Epithelial cell of proximal tubule (primary cell): ENCODE measurements at regions not wholly inside any gene's neighbourhood (a gene's known extent, or its start where the extent isn't known, plus 50 kb on each side); places are given as distances from the start of the nearest gene placed in this dataset.

Experiments used
- DNase-seq: peaks from one replicate; pipeline ENCODE4 v3.0.0-alpha.2; 2011; ENCODE audit warnings: low read depth
- H3K4me3 ChIP-seq: 2 replicates; pipeline ENCODE4 v1.5.1; 2011; ENCODE audit warnings: low read depth, mild to moderate bottlenecking, low read length
- TF ChIP-seq, protein P1 (sequence below): conservative IDR thresholded peaks from 2 replicates; pipeline ENCODE4 v1.5.1; 2012; ENCODE audit warnings: low read depth, mild to moderate bottlenecking, low read length

DNA sequence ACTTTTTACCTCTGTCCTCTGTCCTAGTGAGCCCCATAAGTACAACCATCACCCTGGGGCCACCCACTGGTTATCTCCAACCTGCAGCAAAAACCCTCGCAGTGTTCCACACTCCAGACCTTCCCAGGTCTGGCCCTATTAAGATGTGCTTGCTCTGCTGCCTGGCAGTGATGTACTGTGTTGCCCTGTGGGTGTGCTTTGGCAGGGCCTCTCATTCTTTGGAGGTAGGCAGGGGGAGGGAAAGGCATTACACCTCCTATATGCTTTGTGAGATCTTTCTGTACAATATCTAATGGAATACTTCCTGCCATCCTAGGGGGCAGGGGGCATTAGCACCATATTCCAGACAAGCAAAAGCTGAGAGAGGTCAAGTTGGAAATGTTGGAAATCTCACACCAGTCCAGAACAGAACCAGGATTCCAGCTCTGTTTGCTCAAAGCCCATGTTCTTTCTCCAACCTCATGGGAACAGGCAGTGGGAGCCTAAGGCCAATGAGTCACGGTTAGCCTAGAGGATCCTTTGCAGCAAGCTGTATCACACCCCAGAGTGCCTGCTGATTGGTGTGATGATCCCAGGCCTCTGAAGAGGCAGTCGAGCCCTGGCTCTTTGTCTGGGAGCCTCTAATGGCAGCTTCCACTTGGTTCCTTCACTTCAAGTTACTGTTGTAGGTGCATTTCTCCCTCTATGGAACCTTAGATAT is 59.7 kb upstream of the UBL3 start:
- DNase-seq = no peak
- TF ChIP-seq, protein P1, sequence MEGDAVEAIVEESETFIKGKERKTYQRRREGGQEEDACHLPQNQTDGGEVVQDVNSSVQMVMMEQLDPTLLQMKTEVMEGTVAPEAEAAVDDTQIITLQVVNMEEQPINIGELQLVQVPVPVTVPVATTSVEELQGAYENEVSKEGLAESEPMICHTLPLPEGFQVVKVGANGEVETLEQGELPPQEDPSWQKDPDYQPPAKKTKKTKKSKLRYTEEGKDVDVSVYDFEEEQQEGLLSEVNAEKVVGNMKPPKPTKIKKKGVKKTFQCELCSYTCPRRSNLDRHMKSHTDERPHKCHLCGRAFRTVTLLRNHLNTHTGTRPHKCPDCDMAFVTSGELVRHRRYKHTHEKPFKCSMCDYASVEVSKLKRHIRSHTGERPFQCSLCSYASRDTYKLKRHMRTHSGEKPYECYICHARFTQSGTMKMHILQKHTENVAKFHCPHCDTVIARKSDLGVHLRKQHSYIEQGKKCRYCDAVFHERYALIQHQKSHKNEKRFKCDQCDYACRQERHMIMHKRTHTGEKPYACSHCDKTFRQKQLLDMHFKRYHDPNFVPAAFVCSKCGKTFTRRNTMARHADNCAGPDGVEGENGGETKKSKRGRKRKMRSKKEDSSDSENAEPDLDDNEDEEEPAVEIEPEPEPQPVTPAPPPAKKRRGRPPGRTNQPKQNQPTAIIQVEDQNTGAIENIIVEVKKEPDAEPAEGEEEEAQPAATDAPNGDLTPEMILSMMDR = no peak
- H3K4me3 ChIP-seq = no peak overlapping the region

DNA sequence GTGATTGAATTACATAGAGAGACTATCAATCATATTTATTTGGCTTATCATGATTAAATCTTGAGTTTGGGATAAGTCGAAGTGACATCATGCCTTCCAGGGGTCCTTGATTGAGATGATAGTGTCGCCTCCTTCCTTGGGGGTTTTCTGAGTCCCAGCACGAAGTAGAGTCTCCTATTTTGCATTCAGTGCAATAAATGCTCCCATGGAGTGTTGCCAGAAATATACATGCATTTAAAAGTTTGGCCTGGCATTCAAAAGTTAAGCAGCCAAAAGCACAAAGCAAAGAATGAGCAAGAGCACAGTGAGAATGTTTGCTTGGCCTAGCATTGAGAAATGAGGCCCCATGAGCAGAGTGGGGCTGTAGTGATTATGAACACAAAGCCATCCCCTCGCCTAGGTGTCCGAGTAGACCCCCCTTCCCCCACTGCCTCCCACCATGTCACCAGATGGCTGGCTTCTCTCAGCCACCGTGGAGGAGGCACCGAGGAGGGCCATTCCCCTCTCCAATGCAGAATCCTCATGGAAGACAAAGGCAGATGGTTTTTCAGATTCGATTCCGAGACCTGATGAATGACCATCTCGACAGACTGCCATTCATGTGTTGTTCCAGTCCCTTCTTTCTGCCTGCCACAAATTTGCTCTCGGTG is 58.8 kb upstream of the UBL3 start:
- TF ChIP-seq, protein P1 = no peak
- DNase-seq = no peak
- no peak overlapping the region for H3K4me3 ChIP-seq

DNA sequence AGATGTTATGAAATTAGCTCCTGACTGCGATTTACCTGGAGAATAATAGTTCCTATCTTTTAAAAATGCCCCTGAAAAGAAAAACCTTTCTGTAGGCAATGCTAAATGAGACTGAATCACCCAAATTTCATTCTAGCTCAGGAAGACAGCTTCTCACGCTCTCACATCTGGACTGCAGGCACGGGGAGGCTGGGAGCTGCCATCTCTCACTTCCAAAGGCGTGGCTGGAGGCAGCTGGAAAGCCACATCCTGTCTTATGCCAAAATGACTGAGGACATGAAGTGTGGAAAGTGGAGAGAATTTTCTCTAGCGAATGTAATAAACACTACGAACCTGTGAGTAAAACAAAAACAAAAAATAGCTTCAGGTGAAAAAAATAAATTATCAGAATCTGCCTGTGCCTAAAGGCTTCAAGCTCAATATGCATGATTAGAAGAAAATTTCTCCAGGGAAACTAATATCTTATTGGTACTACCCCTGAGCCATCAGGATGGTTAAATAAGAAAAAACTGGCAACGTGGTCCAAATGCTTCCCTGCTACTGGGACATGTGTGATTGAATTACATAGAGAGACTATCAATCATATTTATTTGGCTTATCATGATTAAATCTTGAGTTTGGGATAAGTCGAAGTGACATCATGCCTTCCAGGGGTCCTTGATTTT is 58.1 kb upstream of the UBL3 start:
- TF ChIP-seq, protein P1 = no peak
- no peak for DNase-seq
- H3K4me3 ChIP-seq = no peak overlapping the region

DNA sequence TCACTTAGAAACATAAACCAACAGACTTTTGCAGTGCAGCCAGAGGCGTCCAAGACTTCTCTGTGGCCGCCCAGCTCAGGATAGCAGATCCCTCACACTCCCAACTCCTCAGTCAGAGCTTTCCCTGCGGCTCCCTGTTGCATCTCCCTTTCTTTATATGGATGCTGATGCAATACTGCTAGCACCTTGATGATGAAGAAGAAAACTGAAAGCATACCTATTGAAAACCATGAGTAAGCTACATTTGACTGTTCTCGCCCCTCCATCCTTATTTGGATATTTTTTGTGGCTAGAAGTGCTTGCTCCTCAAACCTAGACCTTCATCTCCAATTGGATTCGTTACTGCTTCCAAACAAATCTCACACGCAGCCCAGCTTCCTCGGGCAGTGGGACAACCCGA is 57.3 kb upstream of the UBL3 start:
- TF ChIP-seq, protein P1 = no peak
- no peak for DNase-seq
- H3K4me3 ChIP-seq = no peak overlapping the region

DNA sequence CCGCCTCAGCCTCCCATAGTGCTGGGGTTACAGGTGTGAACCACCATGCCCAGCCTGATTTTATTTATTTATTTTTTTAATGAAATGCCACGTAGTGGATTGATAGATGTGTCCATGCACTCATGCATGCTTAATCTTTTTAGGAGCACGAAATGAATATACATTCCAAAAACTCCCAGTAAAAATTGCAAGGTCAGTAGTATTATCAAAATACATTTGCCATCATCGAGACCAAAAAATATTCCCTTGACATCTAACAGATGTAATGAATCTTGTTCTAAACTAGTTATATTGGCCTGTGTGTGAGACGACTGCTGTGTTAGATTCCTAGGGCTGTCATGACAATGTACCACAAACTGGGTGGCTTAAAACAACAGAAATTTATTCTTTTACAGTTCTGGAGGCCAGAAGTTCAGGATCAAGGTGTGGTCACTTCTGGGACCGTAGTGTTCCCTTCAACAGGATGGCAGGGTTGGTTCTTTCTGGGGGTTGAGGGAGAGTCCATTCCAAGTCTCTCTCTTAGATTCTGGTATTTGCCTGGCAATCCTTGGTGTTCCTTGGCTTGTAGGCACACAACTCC is 56.1 kb upstream of the UBL3 start:
- TF ChIP-seq, protein P1 = no peak
- DNase-seq = no peak
- H3K4me3 ChIP-seq = no peak overlapping the region

DNA sequence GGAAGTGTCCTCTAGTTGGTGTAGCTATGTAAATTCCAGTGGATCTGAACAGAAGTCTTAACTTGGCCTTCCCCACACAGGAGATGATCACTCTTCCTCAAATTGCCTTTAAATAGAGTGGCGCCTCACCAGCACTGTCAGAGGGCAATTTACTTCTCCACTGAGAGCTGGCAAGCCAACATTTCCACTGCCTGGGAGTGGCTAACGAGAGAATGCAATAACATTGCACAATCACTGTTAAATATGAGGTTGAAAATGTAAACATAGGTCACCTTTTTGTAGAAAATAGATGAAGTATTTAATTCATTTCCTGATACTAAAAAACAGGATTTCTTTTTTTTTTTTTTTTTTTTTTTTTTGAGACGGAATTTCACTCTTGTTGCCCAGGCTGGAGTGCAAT is 55.4 kb upstream of the UBL3 start:
- TF ChIP-seq, protein P1 = no peak
- no peak for DNase-seq

More for the DNA sequence above, 55.4 kb upstream of the UBL3 start:
- H3K4me3 ChIP-seq = no peak overlapping the region
